GM21619 (cell line): ENCODE measurements at regions not wholly inside any gene's neighbourhood (a gene's known extent, or its start where the extent isn't known, plus 50 kb on each side); places are given as distances from the start of the nearest gene placed in this dataset.
A peak's percentile ranks its signal among the peaks of the same experiment; 100 is the strongest.

Source experiments
- ATAC-seq: cut with Tn5 transposase; IDR thresholded peaks from one replicate; pipeline ENCODE4 v1.9.1; 2021; ENCODE audit not compliant: unreplicated experiment

DNA sequence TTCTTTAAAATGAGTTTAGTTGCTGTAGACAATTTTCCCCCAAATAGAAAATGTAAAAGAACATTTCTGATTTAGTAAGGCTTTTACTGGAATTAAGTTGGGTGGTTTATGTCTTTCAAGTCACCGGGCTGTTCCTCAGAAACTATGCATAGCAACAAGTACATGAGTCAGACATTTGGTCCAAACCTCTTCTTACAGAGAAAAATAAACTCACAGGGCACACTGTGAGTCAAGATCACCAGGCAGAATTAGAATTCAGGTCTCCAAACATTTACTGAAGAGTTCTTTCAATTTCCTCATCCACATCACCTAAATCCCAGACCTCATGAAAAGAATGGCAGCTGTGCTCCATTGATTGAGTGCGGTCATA, 476.1 kb upstream of the SOX5 start:
- no peak for ATAC-seq

DNA sequence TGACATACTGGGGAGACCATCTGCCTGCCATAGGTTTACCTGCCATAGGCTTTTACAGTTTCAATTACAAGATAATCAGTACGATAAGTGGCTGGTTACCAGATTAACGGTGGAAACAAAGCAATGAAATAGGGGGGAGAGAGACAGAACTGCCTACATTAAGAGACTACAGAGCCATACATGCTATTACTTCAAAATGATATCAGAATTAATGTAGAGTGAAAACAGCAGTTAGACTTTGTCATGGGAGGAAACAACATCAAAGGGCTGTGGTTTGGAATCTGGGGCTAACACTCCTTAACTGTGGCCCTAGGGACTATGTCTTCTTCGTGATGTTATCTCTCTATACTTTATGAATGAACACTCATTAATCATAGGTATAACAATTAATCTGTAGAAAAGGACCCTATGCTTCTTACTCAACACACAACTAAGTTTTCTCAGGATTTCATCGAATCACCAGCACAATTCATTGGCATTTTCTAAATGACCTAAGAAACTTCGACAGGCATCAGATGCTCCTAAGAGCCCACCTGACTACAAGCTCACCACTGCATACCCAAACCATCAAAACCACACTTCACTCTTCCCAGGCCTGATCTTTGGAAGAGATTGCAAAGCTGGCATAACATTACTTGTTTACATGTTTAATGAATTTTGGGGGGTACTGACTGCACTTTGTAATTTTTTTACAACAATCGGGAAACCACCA, 475.6 kb upstream of the SOX5 start:
- no peak for ATAC-seq

DNA sequence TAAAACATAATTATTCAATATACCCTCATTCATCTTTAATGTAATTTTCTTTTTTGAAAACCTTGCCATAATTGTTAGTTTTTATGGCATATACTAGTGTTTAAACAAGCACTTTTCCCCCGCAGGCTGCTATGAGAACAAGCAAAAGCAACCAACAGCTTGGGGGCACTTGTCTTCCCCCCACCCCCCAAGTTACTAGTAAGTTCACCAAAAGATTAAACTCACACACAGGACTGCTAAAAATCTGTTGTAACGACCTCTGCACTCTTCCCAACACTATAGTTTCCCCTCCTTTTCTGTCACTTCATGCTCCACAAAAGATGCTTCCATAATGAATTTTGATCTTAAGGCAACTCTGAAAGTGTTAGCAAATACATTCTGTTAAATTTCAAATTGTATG, 474.9 kb upstream of the SOX5 start:
- ATAC-seq, result no peak

DNA sequence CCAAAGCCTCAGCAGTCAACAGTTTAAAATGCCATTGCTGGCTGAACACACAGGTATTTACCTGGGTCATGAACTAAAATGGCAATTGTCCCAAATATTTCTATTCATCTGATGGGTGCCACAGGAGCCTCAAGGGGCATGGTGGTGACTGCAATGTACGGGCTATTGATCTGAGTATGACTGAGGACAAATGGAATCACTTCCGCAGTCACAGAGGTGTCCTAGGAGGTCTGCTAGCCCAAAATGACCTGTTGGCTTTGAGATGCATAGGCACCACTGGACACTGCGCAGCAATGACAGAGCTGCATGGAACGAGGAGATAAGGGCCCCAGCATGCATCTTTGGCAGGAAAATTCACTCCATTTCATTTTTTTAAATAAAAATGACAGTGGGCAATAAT, 474.1 kb upstream of the SOX5 start:
- ATAC-seq, result no peak

DNA sequence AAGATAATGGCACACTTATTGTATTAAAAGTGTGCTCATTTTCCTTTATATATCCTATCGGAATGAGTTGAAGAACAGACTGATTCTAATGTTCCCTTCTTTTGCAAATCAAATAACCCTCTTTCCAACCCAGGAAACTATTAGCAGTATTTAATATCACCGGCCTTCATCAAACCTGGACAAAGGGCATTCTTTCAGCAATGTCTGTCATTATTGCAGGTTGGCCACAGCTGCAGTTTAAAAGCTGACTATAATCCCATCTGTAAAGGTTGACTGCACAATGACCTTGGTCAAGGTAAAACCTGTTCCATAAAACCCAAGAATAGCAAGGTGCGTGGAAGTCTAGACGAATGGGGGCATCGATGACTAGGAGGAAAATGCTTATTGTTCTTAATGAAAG, 472.3 kb upstream of the SOX5 start:
- ATAC-seq, result no peak

DNA sequence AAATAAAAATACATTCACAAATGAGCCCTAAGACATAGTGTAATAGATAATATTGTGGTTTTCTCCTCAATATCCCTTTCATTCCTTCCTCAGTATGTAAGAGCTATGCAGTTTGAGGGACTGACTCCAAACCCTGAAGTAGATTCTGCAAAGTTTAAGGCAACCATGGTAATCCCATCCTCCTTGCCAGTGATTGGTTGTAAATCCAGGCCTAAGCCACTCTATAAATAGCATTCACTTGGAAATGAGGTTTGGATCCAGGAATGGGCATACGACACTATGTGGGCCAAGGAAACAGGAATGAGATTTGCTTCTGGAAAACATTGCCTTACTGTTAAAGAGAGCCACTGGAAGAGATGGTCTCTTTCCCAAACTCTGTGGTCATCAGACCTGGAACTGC, 468.7 kb upstream of the SOX5 start:
- ATAC-seq, result no peak

DNA sequence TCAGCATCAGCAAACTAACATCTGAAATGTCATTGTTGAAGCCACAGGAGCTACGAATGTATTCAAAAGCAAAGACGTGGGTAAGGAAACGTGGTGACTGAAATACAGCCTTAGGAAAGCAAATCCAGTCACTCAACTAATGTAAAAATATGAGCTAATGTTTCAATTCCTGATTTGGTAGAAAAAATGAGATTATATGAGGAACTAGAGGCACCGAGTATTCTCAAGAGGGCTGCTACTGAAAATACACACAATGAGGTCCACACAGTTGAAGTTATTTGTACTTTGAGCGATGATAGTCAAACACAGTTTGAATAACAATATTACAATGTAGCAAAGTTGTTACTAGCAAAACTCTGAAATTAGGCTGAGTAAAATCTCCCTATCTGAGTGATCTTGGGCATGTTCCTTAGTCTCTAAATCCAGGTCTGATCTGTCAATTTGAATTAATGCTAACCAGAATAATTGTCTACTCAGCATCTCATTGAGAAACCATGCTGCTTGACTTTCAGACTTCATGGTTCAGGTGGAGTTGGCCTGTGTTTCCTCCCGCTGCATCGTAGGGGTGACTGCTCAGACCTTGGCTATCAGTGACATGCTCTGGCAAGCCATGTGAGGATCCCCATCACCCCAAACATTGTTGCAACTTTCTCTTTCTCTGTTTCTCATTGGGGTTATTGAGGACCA, 467.1 kb upstream of the SOX5 start:
- ATAC-seq, result no peak

DNA sequence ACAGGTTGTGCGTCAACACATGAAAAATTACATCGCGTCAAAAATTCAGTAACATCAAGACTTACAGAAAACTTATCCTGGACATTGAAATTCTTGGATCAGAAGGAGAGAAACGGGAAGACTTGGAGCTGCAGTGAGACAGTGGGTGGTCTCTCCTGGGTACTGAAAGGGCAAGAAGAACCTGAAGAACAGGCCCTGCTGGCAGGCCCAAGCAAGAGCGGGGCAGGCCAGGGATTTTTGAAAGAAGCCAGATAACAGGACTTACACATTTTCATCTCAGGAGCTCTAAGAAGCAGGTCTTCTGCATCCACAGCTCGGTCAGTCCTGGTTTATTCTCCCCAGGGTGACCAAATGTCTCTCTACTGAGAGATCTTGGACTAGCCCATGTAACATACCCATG, 466.5 kb upstream of the SOX5 start:
- no peak for ATAC-seq

DNA sequence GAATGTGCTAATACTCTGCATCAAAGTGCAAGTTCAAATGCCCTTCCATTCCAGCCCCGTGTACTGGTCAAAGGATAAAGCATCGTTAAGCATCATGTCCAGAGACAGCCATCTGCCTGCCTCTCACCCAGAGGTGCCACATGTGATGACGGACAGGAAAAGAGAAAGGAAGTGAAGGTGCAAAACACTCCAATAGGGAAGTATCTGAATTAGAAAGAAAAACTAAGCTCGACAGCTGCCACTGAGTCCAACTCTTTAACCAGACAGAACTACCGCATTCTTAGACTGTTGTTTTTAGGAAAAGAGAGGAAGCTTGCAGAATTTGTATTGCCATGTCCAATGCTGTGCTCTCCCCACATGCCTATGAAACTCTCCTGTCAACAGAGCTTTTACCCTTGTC, 465.0 kb upstream of the SOX5 start:
- no peak for ATAC-seq

DNA sequence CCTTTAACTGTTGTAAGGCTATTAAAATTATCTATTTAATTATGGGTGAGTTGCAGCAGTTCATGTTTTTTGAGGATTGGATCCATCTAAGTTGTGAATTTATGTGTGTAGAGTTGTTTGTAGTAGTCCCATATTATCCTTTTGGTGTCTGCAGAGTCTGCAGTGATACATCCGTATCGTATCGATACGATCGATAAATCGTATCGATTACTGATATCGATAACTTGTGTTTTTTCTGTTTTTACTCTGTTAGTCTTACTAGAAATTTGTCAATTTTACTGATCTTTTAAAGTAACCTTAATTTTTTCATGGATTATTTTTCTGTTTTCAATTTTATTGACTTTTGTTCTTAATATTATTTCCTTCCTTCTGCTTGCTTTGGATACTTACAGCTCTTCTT, 462.5 kb upstream of the SOX5 start:
- no peak for ATAC-seq

DNA sequence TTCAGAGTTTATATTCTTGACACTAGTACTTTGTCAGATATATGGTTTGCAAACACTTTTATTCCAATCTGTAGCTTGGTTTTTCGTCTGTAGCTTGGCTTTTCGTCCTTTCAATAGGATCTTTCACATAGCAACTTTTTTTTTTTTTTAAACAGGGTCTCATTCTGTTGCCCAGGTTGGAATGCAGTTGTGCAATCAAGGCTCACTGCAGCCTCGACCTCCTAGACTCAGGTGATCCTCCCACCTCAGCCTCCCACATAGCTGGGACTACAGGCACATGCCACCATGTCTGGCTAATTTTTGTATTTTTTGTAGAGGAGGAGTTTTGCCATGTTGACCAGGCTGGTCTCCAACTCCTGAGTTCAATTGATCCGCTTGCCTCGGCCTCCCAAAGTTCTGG, 460.4 kb upstream of the SOX5 start:
- no peak for ATAC-seq

DNA sequence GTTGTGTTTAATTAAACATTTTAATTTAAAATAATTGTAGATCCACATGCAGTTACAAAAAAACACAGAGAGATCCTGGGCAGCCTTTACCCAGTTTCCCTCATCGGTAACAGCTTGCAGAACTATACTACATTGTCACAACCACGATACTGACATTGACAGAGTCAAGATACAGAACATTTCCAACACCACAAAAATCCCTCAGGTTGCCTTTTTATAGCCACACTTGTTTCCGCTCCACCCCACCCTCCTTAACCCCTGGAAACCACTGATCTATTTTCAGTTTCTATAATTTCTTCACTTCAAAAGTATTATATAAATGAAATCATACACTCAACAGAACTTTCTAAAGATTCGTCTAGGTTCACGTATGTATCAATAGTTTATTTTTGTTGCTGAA, 458.8 kb upstream of the SOX5 start:
- ATAC-seq, result no peak

DNA sequence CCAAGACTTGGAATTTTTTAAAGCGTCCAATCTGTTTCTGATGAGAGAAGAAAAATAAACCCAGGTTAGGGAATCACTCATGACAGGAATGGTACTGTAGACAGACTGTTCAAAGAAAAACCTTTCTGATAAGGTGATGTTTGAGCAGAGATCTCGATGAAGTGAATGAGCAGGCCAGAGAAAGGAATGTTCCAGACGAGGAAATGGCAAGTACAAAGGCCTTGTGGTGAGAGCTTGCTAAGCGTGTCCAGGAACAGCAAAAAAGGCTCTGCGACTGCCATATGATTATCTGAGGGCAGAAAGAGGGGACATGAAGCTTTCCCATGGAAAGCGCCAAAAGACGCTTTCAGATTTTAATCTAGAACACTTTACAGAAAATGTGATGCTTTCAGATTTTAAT, 458.4 kb upstream of the SOX5 start:
- ATAC-seq, result no peak

DNA sequence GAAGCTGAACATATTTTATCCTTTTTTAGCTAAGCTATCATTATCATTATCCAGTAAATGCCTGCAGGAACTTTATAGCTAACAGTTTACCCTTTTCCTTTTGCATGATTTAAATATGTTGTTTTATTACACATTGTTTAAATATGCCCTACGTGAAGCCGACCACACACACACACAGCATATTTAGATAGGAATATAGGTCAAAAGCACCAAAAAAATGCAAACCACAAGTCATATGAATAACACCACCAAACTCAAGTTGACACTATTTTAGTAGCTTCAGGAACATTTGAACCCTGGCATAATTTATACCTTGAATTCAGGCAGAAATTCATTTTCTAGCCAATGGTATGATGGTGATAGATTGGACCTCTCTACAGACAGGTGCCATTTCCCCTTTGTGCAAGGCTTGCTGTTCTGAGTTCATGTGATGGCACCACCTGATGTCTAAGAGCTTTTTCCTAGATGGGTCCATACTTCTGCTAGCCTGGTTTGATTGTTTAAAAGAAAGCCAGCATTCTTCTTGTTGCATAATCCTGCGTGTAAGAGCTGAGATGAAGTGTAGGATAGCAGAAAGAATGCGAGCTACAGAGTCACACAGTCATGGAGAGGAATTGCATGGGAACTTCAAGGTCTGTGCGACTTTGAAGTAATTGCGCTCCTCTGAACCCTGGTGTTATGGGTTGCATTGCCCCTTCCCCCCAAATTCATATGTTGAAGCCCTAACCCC, 454.8 kb upstream of the SOX5 start:
- no peak for ATAC-seq

DNA sequence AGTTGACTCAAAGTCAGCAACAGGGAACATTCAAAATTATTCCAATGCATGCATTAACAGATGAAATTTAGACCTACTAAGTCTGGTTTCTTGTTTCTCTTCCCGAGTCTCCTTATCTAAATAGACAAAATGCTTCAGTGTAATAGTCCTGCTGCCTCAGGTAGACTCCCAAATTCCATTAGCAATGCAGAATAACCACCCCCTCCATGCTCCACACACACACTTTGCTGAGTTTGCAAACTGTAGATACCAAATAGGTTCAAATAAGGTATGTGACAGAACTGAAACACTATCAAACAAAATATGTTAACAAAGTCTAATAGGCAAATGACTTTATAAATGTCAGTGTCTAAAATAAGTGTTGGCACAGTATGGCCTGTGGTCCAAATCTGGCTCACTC, 451.1 kb upstream of the SOX5 start:
- ATAC-seq, result no peak

DNA sequence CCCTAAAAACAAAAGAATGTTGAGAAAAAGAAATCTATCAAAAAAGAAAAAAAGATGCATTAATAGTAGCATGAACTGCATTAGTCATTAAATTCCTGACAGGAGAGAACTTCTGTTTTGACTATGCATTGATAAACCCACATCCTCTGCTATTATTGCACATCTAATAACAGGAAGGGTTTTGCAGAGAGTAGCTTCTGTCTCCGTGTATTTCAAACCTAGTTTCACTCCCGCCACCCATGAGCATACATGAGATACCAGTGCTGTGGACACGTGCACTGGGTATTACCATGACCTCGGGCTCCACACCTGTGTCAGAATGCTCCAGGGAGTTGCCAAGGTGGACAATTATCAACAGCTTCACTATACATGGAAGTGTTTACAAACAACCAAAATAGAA, 449.1 kb upstream of the SOX5 start:
- peak; percentile 88 for ATAC-seq

DNA sequence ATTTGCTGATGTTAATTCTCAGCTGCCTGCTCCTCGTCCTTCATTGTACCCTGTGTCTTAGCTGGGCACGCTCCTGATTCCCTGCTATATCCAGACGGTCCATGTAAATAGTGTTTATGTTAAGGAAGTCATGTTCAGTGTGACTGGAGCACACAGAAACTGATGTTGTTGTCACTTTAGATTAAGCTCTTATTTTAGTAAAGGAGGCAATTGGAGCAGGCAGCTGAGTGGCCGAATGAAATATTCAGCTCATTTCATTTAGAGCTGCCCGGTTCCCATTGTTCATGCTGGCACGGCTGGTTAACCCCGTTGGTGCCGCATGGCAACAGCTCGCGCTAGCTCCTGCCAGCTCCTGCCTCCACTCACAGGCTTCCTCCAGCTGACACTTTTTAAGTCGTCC, 446.8 kb upstream of the SOX5 start:
- ATAC-seq, result no peak

DNA sequence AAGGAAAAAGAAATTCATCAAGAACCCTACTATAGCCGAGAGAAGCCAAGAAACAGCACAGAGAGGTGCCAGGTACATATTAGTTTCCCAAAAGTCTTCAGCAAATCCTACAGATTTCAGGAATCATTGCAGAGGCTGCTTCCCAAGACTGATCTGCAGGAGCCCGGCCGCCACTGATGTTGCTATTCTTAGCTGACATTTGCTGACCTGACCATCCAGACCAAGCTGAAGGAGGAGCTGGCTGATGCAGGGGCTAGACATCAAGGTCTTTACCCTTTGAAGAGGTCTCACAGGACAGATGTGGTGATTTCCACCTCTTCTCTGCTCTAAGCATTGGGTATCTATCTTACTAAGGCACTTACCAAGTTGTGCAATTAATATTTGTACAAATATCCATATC, 444.8 kb upstream of the SOX5 start:
- ATAC-seq, result no peak

DNA sequence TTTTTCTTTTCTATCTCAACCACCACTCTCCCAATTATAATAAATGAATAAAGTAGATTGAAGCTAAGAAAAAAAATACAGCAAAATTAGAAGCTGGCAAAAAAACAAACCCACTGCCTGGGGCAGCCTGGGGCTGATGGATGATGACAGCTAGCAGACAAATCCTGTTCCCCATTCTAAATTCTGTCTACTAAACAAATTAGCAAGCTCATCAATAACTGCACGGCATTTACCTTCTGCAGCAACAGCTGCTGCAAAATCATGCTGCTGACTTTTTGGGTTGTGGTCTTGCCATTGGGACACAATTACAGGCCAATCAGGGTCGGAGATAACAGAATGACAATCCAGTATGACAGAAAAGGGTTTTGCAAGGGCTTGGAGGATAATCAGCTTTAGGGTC, 443.6 kb upstream of the SOX5 start:
- ATAC-seq, result no peak

DNA sequence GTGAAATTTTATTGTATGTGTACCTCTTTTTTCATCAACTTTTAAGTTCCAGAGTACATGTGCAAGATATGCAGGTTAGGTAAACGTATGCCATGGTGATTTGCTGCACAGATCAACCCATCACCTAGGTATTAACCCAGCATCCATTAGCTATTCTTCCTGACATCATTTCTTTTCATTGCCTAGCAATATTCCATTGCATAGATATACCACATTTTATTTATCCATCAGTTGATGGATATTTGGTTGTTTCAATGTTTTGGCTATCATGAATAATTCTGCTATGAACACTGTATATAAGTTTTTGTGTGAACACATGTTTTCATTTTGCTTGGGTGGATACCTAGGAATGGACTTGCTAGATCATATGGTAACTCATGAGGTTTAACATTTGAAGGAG, 439.9 kb upstream of the SOX5 start:
- ATAC-seq, result no peak

DNA sequence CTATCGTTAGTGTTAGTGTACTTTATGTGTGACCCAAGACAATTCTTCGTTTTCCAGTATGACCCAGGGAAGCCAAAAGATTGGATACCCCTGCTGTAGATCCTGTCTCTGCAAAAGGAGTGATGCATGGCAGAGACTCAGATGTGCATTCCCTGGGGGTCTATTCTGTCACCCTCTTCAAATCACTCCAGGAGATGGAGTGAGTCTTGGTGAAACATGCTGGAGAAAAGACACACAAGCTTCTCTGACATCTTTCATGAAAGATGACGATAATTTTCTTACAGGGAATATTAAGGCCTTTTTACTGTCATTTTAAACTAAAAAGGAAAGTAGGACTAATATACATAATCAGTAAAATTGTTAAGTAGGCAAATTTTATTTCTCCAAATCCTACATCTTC, 437.9 kb upstream of the SOX5 start:
- ATAC-seq, result no peak

DNA sequence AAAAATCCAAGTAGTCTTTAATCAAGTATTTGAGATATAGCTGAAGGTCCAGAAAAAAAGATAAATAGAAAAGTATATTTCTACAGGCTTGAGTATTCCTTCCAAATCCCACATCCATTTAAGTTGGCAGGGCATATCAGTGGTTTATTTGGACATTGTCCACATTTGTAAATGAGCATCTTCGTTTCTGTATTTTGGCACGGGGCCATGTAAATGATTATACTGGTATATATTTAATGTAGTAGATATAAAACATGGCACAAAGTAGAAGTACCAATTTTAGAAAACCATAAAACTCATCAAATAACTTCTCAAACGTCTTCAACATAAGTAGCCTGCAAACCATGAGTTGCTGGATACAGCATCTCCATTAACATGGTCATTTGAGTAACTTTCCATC, 437.4 kb upstream of the SOX5 start:
- ATAC-seq, result no peak
